ENCODE measurements at regions not wholly inside any gene's neighbourhood (a gene's known extent, or its start where the extent isn't known, plus 50 kb on each side); places are given as distances from the start of the nearest gene placed in this dataset.

DNA sequence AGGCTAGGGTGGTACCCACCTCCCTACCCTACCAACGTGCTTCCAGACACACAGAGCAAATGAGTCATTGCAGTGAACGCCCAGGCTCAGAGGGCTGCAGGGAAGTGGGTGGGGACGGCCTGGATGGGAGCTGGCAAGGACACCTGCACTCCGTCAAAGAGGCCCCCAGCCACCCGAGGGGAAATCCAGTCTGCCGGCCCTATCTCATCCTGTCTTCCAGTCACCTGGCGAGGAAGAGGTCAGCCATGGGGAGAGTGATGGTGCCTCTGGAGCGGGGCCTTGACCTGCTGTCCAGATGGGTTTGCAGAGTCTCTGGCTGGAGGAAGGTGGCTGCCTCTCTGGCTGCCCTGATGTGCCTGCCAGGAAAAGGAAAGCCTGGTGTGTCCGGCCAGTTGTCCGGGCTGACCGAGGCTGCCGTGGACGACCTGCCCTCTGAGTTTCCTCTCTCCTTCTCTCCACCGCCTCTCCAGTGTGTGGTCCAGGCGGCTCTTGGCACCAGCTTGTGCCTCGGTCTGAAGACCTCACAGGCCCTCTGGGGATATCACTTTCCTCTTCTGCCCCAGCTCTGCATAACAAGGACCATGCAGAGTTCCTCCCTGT lies 209.7 kb upstream of the COPS8 start:
- no peak for DNase-seq

DNA sequence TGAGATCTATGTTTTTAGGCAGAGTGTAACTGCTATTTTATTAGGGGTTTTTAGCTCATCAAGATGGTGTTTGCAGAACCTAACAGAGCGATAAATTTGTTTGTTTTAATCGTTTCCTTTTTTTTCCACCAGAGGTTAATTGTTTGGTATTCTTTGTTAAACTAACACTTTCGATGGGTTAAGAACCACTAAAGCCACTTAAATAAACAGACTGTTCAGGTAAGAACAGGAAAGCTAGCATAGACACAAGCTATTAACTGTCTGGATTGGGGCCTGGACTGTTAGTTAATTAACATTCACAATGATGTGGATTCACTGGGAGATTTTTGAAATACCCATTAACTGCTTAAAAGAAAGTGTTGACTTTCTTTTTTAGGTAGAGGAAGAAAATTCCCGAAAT lies 209.0 kb upstream of the COPS8 start:
- DNase-seq, result no peak

GRCh38 chr2:236877972-236878371 lies 207.7 kb upstream of the COPS8 start:
- no peak for DNase-seq

- DNase-seq, result no peak
Observed at GRCh38 chr2:236879416-236879963, 206.2 kb upstream of the COPS8 start.

GRCh38 chr2:236882074-236882473 lies 203.6 kb upstream of the COPS8 start:
- DNase-seq, result no peak

DNA sequence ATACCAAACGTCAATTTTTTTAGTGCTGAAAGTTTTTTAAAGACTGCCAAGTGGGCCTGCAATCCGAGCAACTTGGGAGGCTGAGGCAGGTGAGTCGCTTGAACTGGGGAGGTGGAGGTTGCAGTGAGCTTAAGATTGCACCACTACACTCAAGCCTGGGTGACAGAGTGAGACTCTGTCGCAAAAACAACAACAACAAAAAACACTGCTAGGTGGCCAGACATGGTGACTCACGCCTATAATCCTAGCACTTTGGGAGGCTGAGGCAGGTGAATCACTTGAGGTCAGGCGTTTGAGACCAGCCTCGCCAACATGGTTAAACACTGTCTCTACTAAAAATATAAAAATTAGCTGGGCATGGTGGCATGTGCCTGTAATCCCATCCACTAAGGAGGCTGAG lies 202.8 kb upstream of the COPS8 start:
- no peak for DNase-seq

DNA sequence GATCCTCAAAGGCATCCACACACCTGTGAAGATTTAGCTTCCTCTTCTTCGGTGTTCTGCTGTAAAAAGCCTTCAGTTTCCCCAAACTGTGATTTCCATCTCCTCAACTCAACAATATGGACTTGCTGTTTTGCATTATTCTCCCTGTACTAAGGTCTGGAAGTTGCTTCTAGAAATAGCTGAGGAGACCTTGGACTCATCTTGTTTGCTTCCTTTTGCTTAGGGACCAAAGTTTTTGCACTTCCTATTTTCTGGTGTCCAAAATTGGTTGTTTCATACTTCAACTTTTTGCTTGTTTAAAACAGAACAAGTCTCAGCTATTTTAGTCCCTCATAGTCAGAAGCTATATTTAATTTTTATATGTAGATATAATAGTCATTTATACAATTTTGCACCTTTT lies 201.9 kb upstream of the COPS8 start:
- no peak for DNase-seq

- DNase-seq, result no peak
Observed at GRCh38 chr2:236884569-236885175, 201.0 kb upstream of the COPS8 start.

GRCh38 chr2:236886456-236886855 lies 199.2 kb upstream of the COPS8 start:
- DNase-seq, result no peak

DNA sequence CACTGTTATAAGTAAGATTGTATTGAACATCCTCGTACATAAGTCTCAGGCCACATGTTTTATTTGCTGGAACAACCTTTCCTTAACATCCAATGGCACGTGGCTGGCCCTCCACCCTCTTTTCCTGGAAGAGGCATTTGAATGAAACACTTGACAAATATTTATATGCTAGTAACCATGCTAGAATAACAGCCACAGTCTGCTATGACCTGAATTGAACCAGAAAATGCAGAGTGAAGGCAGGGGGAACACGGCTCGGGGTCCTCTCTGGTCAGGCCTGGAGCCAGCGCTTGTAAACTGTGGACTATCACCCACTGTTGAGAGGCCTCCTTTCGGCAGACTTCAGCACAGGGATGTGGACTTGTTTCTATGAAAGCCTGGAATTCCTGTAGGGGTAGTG lies 198.2 kb upstream of the COPS8 start:
- no peak for DNase-seq

DNA sequence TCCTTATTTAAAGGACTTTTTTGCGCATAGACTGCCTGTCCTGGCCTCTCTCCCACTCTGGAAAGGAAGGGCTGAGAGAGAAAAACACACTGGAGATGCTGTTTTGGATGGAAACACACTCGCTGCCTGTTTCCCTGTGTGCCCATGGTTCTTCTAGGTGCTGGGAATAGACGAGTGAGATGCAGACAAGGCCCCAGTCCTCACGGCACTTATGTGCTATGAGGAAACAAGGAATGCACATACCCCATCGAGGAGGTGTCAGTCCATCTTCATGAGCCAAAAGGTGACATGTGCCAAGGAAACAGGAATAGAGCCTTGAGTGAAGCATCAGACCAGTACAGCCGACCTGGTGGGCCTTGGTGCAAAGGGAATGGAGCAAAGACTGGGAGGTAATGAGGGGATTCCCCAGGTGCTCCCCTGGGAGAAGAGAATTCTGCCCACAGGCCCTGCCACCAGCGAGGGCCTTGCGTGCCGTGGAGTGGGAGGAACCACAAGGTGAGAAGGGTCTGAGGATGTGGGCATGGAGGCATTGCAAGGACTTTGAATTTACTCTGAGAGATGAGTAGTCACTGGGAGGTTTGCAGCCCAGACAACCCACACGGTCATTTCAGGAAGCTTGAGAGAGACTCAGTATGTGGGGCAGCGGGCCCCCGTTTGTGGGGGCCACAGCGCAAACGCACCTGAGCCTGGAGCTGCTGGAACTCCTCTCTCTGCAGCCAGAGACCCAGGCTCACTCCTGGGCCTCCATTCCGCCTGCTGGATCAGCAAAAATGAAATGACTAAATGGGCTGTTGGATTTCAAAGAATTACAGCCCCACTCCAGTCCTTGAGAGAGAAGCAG lies 197.5 kb upstream of the COPS8 start:
- DNase-seq, result no peak

DNA sequence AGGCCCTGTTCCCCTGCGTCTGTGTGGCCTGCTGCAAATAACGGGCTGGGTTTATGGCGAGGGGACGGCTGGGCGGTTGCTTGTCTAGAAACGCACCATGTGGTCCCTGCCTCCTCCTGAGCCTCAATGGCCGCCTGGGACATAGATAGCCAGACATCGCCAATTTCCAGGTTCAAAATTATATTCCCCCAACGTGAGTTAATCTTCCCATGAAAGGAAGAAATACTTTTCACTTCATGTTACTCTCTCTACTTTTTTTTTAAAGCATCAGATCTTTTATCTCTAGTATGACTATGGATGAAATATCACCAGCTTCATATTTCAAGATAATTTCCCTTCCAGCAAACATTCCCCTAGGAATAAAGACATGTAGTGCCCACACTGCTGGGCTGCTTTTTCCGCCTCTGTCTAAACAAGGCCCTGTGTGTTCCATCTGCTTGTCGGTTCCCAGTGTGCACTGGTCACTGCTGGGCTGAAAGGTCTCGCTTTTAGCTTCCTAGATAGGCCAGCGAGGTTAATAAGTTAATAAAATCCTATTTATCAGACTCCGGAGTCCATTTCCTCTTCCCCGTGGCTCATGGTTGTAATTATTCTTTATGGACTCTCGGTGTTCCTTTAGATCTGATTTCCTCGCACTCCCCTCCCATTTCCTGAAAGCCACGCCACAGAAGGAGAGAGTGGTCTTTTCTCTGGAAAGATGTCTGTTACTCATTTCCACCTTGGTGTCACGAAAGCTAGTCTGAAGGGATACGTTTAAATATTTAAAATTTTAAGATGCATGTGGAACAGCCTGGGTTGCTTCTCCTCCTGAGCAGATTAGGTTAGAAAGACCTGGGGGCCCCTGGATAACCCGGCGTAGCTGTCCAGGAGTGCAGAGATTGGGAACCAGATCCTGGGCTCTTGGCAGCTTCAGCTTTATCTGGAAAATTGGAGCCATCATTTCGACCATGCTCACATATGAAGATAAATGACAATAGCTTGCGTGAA lies 196.6 kb upstream of the COPS8 start:
- DNase-seq, result peak; percentile 76

GRCh38 chr2:236889791-236890704 lies 195.6 kb upstream of the COPS8 start:
- DNase-seq, result no peak

DNA sequence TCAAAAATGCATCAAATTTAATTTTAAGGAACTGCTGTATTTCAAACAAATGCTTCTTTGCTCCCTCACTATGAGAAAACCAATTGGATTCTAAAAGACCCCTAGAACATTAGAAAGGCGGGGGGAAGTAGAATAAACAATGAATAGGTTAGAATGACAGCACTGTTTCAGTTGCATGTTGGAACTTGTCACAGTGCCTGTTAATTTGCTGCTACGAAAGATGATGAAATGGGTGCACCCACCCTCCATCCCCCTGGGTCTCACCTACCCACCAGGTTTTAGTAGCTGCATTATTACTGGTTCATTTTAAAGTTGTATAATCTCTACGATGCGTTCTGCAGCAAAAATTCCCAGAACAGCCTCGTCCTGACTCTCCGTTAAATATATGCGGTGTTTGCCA lies 193.0 kb upstream of the COPS8 start:
- no peak for DNase-seq

GRCh38 chr2:236894791-236895190 lies 190.9 kb upstream of the COPS8 start:
- DNase-seq, result no peak

- no peak for DNase-seq
Observed at GRCh38 chr2:236895497-236895896, 190.2 kb upstream of the COPS8 start.

GRCh38 chr2:236896688-236897087 lies 189.0 kb upstream of the COPS8 start:
- no peak for DNase-seq

- DNase-seq, result no peak
Observed at GRCh38 chr2:236899146-236899545, 186.5 kb upstream of the COPS8 start.

DNA sequence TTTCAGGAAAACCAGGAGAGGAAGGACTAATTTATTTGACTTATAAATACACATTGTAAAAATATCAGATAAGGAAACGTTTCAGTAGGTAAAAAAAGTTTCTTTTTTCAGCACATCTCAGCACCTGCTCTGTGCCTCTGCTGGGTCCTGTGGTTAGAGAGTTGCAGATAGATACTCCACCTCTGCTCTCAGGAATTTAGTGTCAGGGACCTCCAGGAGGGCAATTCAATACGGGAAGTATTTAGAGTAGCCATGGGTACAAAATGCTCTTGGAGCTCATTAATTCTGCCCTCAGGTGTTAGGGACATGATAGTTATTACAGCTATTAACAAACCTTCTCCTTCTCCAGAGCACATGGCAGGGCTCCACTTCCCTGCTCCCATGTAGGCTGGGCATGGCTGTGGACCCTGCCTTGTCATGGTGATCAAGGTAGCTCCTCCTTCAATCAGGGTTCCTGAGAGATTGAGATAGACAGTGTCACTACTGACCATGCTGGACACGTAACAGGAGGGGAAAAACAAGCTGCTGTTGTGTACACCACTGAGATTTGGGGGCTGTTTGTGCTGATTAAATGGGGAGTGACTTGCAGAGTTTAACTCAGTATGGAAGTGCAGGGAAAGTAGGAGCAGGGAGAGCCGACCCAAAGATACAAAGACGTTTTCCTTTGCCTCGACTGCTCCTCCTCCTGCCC lies 185.6 kb upstream of the COPS8 start:
- DNase-seq, result peak; percentile 44

GRCh38 chr2:236901956-236902355 lies 183.7 kb upstream of the COPS8 start:
- DNase-seq, result no peak

Data from renal pelvis (tissue), 1 donor.